MM.1S (cell line): ENCODE measurements at regions not wholly inside any gene's neighbourhood (a gene's known extent, or its start where the extent isn't known, plus 50 kb on each side); places are given as distances from the start of the nearest gene placed in this dataset.

Experiments
- EZH2 ChIP-seq: fragments of 300-600 bp; sonication (generic); optimal IDR thresholded peaks from 2 replicates; pipeline ENCODE3; 2017; ENCODE audit warnings: low read depth, mild to moderate bottlenecking, antibody characterized with exemption, low read length, mixed read lengths
- EZH2phosphoT487 ChIP-seq: fragments of 300-600 bp; sonication (generic); IDR thresholded peaks from 2 replicates; pipeline ENCODE4 v1.6.1; 2018; ENCODE audit warnings: antibody characterized with exemption, low read length
- TF ChIP-seq, protein P1 (sequence below): fragments of 300-600 bp; sonication (generic); IDR thresholded peaks from 2 replicates; pipeline ENCODE4 v1.5.1; 2016; ENCODE audit warnings: antibody characterized with exemption, low read length, mixed read lengths

DNA sequence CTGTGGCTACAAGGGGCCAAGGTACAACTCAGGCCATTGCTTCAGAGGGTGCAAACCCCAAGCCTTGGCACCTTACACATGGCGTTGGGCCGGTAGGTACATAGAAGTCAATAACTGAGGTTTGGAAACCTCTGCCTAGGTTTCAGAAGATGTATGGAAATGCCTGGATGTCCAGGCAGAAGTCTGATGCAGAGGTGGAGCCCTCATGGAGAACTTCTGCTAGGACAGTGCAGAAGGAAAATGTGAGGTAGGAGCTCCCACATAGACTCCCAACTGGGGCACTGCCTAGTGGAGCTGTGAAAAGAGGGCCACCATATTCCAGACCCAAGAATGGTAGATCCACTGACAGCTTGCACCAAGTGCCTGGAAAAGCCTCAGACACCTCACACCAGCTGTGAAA, 92.1 kb upstream of the SFRP2 start:
- TF ChIP-seq, protein P1, sequence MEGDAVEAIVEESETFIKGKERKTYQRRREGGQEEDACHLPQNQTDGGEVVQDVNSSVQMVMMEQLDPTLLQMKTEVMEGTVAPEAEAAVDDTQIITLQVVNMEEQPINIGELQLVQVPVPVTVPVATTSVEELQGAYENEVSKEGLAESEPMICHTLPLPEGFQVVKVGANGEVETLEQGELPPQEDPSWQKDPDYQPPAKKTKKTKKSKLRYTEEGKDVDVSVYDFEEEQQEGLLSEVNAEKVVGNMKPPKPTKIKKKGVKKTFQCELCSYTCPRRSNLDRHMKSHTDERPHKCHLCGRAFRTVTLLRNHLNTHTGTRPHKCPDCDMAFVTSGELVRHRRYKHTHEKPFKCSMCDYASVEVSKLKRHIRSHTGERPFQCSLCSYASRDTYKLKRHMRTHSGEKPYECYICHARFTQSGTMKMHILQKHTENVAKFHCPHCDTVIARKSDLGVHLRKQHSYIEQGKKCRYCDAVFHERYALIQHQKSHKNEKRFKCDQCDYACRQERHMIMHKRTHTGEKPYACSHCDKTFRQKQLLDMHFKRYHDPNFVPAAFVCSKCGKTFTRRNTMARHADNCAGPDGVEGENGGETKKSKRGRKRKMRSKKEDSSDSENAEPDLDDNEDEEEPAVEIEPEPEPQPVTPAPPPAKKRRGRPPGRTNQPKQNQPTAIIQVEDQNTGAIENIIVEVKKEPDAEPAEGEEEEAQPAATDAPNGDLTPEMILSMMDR = no peak
- TF ChIP-seq EZH2 = no peak
- no peak for TF ChIP-seq EZH2phosphoT487
